Keratinocyte (primary cell): ENCODE measurements at regions not wholly inside any gene's neighbourhood (a gene's known extent, or its start where the extent isn't known, plus 50 kb on each side); places are given as distances from the start of the nearest gene placed in this dataset.

Experiments used
- CTCF ChIP-seq, 3 experiments: IDR thresholded peaks in 1 of 3; conservative IDR thresholded peaks in 1 of 3; optimal IDR thresholded peaks in 1 of 3; 2 replicates in 2 of 3; 3 replicates in 1 of 3; pipeline versions ENCODE3 to v1.5.1; 2011; ENCODE audit warnings: low read length in 3 of 3, mild to moderate bottlenecking in 3 of 3, moderate library complexity in 2 of 3, control low read depth in 1 of 3, inconsistent platforms in 1 of 3; ENCODE audit not compliant: insufficient read depth in 2 of 3; ENCODE audit errors: extremely low read depth in 1 of 3
- EZH2 ChIP-seq: IDR thresholded peaks from one replicate; pipeline ENCODE4 v1.6.1; 2012; ENCODE audit warnings: inconsistent platforms, mild to moderate bottlenecking, low read length, moderate library complexity

GRCh38 chr2:41718705-41719104 lies 329.1 kb upstream of the PKDCC start:
- no peak for TF ChIP-seq CTCF (optimal IDR thresholded peaks at IDR 0.05 in 1 of 3, IDR thresholded peaks at IDR 0.05 in 1 of 3, conservative IDR thresholded peaks at IDR 0.05 in 1 of 3; ENCODE audit: extremely low read depth in 1 of 3, insufficient read depth in 2 of 3, low read length in 3 of 3)
- no peak for TF ChIP-seq EZH2
